Epithelial cell of esophagus (primary cell): ENCODE measurements at regions not wholly inside any gene's neighbourhood (a gene's known extent, or its start where the extent isn't known, plus 50 kb on each side); places are given as distances from the start of the nearest gene placed in this dataset.

Experiments
- DNase-seq: peaks from one replicate; pipeline ENCODE4 v3.0.0; 2010; ENCODE audit warnings: low read depth
- H3K4me3 ChIP-seq: 2 replicates; pipeline ENCODE4 v1.5.1; 2011; ENCODE audit warnings: mild to moderate bottlenecking, low read length, control low read depth
- TF ChIP-seq, protein P1 (sequence below): IDR thresholded peaks from 2 replicates; pipeline ENCODE4 v1.5.1; 2011; ENCODE audit warnings: low read depth, mild to moderate bottlenecking, low read length, control low read depth, inconsistent platforms; ENCODE audit not compliant: insufficient read depth; ENCODE audit errors: missing control alignments

DNA sequence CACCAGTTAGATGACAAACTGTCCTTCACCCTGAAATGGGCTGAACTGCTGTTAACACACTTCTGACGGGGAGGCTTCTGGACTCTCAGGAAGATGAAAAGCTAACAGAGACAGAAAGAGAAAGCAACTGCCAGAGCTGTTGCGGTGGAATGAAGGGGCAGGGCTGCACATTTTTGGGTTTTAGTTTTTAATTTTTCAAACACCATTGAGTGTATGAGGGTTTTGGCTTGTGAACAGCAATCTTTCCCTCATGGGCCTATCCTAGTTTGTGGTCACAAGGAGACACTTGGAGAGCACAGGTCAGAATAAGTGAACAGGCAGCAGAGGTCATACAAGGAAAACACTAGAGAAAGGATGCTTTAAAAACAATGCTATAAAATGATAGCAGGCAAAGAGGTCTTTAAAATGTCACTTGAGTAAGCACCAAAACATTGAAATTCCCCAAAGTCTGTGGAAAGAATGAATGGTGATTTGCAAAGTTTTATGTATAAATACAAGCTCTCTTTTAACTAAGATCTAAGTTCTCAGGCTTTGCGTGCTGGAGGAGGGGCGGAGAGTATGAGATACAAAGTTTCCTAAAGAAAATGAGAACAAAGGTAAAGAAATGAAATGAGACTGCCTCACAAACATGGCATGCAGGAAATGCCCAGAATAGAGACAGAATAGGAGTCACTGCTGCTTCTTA lies 101.4 kb upstream of the GLI3 start:
- TF ChIP-seq, protein P1, sequence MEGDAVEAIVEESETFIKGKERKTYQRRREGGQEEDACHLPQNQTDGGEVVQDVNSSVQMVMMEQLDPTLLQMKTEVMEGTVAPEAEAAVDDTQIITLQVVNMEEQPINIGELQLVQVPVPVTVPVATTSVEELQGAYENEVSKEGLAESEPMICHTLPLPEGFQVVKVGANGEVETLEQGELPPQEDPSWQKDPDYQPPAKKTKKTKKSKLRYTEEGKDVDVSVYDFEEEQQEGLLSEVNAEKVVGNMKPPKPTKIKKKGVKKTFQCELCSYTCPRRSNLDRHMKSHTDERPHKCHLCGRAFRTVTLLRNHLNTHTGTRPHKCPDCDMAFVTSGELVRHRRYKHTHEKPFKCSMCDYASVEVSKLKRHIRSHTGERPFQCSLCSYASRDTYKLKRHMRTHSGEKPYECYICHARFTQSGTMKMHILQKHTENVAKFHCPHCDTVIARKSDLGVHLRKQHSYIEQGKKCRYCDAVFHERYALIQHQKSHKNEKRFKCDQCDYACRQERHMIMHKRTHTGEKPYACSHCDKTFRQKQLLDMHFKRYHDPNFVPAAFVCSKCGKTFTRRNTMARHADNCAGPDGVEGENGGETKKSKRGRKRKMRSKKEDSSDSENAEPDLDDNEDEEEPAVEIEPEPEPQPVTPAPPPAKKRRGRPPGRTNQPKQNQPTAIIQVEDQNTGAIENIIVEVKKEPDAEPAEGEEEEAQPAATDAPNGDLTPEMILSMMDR, result no peak
- DNase-seq, result peak; percentile 18

DNA sequence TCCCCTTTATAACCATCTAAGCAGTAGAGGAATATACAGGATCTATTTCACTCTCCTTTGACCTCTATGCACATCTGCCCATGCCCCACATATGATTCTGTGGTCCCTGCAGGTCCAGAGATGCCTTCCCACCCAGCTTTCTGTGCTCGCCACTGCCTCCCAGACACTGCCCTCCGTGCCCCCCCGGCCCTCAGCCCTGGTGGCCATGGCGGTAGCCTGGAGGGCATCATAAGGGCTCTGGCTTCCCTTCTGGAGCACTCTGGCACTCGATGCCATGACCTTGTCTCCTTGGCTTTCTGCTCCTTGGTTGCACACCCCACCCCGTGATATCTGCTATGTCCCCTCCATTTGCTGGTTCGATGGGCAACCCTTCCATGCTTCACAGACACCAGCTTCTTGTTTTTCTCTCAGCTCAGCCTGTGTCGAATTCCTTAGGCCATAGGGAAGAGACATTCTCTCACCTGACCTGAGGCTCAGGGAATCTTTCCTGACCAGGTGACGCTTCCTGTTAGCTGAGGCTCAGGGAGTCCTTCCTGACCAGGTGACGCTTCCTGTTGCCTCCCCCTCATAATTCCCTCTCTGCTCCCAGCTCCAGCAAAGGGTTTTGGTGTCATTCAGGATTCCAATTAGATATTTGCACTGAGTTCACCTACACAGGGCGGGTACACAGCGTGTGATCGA lies 100.4 kb upstream of the GLI3 start:
- H3K4me3 ChIP-seq, result no peak overlapping the region
- TF ChIP-seq, protein P1, result no peak
- no peak for DNase-seq

More for the DNA sequence above, 101.4 kb upstream of the GLI3 start:
- H3K4me3 ChIP-seq, result no peak overlapping the region

DNA sequence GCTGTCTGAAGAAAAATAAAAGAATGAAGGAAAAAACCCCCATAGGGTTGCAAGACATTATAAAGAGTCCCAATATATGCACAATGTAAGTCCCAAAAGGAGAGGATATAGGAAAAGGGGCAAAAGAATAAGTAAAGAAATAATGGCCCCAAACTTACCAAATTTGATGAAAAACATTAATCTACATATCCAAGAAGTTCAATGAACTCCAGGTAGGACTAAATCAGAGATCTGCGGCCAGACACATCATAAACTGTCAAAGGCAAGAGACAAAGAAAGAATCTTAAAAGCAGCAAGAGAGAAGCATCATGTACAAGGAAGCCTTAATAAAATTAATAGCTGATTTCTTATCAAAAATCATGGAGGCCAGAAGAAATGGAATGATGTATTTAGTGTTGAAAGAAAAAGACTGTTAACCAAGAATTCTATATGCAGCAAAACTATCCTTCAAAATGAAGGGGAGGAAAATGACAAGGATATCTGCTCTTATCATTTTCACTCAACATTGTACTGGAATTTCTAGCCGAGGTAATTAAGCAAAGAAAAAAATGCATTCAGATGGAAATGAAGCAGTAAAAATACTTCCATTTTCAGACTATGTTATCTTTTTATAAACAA lies 95.7 kb upstream of the GLI3 start:
- TF ChIP-seq, protein P1, result no peak
- H3K4me3 ChIP-seq, result no peak overlapping the region
- no peak for DNase-seq

DNA sequence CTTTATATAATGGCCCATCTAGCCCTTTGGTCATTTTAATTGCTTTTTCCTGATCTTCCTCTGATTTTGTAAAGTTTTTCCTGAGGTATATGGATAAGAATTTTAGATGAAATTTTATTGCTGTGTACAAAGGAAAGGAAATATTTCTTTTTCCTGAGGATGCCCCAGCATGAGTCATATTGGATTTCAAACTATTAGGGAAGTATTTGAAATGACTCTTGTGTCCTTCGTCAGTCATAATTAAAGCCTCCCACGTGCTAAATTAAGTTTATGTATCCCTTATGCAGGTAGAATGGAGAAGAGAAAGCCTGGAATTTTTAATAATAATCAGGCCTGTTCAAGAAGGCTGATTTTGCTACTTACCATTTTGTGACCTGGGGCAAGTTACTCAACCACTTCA lies 82.6 kb upstream of the GLI3 start:
- H3K4me3 ChIP-seq, result no peak overlapping the region
- TF ChIP-seq, protein P1, result no peak
- DNase-seq, result peak; percentile 46

DNA sequence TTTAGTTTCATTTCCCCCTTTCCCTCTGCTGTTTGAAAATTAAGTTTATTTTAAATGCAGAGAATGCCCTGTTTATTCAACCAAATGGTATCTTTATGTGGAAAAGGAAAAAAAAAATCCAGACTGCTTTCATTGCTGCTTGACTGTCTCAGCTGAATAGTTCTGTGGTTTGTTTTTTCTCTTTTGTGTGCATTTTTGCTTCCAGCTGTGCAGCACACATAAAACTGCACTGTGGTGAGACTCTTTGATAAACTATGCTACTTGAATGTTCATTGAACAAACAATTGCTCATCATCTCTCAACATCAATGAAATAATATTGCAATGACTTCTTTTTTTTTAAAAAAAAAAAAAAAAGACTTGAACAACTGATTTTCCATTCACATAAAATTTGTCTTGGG lies 78.6 kb upstream of the GLI3 start:
- H3K4me3 ChIP-seq, result no peak overlapping the region
- DNase-seq, result peak; percentile 32
- TF ChIP-seq, protein P1, result no peak

DNA sequence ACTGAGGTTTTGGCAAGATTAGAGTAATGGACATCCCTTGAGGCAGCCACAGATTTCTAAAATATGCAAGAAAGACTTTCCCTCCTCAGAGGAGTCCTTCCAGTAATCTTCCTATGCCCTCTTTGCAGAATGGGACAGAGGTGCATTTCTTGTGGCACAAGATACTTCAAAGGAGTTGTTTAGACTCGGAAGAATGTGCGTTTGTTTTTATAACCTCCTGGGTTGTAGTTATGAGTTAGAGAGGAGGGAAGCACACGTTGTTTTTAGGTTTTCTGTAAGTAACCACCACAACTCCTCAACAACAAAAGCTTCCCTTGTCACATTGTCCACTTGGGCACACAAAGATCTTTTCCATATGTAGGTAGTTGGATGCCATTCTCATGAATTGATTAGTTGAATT lies 78.1 kb upstream of the GLI3 start:
- H3K4me3 ChIP-seq, result no peak overlapping the region
- TF ChIP-seq, protein P1, result no peak
- DNase-seq, result no peak
